IgD-negative memory B cell (primary cell): ENCODE measurements at regions not wholly inside any gene's neighbourhood (a gene's known extent, or its start where the extent isn't known, plus 50 kb on each side); places are given as distances from the start of the nearest gene placed in this dataset.

ENCODE experiments used
- H3K27ac Mint-ChIP-seq, 3 donors: one replicate each; pipeline ENCODE4 v1.8.0; 2020 to 2022; ENCODE audit warnings: mild to moderate bottlenecking in 3 of 3, mixed read lengths in 3 of 3, moderate library complexity in 1 of 3
- H3K27me3 Mint-ChIP-seq: one replicate; pipeline ENCODE4 v1.8.0; 2021; ENCODE audit warnings: mixed read lengths
- H3K36me3 Mint-ChIP-seq: one replicate; pipeline ENCODE4 v1.8.0; 2020; ENCODE audit warnings: mild to moderate bottlenecking, mixed read lengths
- H3K4me1 Mint-ChIP-seq, 3 donors: one replicate each; pipeline ENCODE4 v1.8.0; 2020 to 2022; ENCODE audit warnings: mixed read lengths in 3 of 3, mild to moderate bottlenecking in 1 of 3
- H3K4me3 Mint-ChIP-seq, 4 donors: one replicate each; pipeline ENCODE4 v1.8.0; 2020 to 2022; ENCODE audit warnings: mild to moderate bottlenecking in 4 of 4, mixed read lengths in 4 of 4, moderate library complexity in 3 of 4
- H3K9me3 Mint-ChIP-seq, 3 donors: one replicate each; pipeline ENCODE4 v1.8.0; 2020 to 2021; ENCODE audit warnings: mixed read lengths in 3 of 3, mild to moderate bottlenecking in 1 of 3

DNA sequence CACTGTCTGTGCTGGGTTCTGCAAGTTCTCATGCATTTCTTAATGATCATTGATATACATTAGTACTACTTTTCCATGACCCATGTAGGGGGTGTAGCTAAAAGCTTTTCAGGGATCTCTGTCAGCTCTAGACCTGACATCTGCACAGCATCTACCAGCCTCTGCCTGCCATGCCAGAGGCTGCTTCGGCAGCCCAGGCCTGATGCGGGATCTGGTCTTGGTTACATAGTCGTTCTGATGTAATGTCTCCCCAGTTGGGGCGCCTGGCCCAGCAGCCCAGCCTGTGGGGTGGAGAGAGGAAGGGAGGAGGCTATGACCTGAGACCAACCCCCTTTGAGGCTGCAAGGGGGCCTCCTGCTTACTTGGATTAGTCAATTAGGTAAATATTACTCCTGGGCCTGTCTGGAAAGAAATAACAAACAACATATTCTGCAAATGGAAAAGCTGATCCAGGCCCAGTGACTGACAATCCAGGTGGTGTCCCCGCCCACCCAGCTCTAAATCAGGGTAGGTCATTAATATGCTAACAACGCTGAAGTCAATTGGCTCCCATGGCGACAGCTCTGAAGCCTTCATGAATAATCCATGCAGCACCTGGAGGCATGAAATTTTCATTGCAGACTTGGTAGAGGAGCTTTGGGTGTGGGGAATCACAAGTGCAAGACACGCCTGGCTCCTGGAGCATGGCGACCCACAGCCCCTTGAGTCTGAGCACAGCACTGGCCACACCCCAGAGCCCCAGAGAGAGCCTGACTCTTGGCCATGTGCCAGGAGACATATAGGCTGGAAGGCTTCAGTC, 575.3 kb downstream of the CMPK2 start:
- peaks cover 1 to 16% (median 4%) of the 10 kb centered on the region in 3 donors for H3K9me3 Mint-ChIP-seq

DNA sequence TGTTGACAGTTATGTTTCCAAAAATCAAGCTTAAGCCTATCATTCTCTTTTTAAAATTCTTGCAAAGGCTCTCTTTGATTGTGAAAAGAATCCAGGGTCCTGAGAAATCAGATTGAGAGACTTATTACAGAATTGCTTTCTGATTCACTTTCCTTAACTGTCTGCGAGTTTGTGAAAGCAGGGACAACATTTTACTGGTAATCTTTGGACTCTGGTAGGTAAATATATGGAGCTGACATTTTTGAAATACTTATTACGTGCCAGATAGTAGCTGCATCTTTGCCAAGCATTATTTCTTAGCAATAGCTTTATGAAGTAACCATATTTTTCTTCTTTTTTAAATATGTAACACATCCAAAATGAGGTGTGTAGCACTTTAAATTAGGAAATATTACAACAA, 570.9 kb downstream of the CMPK2 start:
- H3K4me3 Mint-ChIP-seq, result peak overlapping the region in 1 of 4 donors; percentile 17

More for the DNA sequence above, 575.3 kb downstream of the CMPK2 start:
- H3K27me3 Mint-ChIP-seq, result no peaks in the 10 kb centered on the region
- no peaks in the 10 kb centered on the region for H3K36me3 Mint-ChIP-seq
- peak overlapping the region in 1 of 3 donors; percentile 10 for H3K27ac Mint-ChIP-seq
- no peak overlapping the region for H3K4me3 Mint-ChIP-seq
- H3K4me1 Mint-ChIP-seq, result peaks cover 0 to 4% (median 0%) of the 10 kb centered on the region in 3 donors

GRCh38 chr2:6297238-6297637, 568.5 kb downstream of the CMPK2 start:
- H3K9me3 Mint-ChIP-seq, result peaks cover 0 to 11% (median 3%) of the 10 kb centered on the region in 3 donors
- no peaks in the 10 kb centered on the region for H3K27me3 Mint-ChIP-seq
- no peak overlapping the region for H3K4me3 Mint-ChIP-seq
- no peak overlapping the region for H3K27ac Mint-ChIP-seq
- peaks cover 3 to 9% (median 4%) of the 10 kb centered on the region in 3 donors for H3K4me1 Mint-ChIP-seq
- peaks cover under 1% of the 10 kb centered on the region for H3K36me3 Mint-ChIP-seq

More for the DNA sequence above, 570.9 kb downstream of the CMPK2 start:
- Mint-ChIP-seq H3K36me3 (no peaks in the 10 kb centered on the region), H3K27ac (no peak overlapping the region), H3K9me3 (peaks cover 2 to 16% (median 3%) of the 10 kb centered on the region in 3 donors), H3K4me1 (peaks cover 3 to 9% (median 4%) of the 10 kb centered on the region in 3 donors), H3K27me3 (no peaks in the 10 kb centered on the region)

DNA sequence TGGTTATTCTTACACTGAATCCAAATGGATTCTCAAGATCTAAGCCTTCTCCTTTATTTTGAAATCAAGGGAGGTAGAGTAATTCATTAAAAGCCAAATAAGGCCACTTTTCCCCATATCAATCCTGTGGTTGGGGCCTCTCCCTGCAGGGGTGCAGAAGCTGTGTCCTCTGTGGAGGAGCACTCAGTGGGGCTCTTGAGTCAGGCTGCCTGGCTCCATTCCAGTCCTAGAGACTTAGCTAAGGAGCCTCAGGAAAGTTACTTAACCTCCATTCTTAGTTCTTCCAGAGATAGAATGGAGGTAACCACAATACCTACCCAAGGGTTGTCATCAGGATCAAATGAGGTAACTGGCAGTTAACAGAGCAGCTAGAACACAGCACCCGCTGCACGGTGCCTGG, 564.3 kb downstream of the CMPK2 start:
- Mint-ChIP-seq H3K27me3 (no peaks in the 10 kb centered on the region), H3K4me3 (no peak overlapping the region), H3K27ac (no peak overlapping the region), H3K36me3 (peaks cover 2% of the 10 kb centered on the region), H3K9me3 (peaks cover 0 to 1% (median 0%) of the 10 kb centered on the region in 3 donors), H3K4me1 (peaks cover 3 to 4% (median 3%) of the 10 kb centered on the region in 3 donors)

DNA sequence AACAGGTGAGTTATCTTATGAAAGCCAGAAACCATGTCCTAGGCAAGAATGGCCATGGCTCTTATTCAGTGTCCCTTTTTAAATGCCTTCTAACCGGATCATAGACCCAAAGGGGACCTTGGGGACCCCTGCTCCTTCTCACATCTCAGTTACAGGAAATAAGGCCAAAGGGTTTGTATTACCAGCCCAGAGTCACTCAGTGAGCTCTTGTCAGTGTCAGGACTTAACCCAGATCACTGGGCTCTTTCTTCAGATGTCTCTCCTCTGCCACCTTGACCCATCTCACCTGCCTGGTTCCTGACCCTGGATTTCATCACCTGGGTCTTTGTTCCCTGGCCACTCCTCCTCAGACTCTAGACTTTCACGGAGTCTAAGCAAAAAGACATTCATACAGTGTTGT, 556.7 kb downstream of the CMPK2 start:
- no peaks in the 10 kb centered on the region for H3K27me3 Mint-ChIP-seq
- H3K27ac Mint-ChIP-seq, result no peak overlapping the region
- H3K9me3 Mint-ChIP-seq, result peaks cover 0 to 4% (median 0%) of the 10 kb centered on the region in 3 donors
- H3K36me3 Mint-ChIP-seq, result no peaks in the 10 kb centered on the region
- H3K4me3 Mint-ChIP-seq, result no peak overlapping the region
- peaks cover 5 to 12% (median 12%) of the 10 kb centered on the region in 3 donors for H3K4me1 Mint-ChIP-seq

- H3K4me1 Mint-ChIP-seq, result peaks cover 5 to 15% (median 12%) of the 10 kb centered on the region in 3 donors
- no peak overlapping the region for H3K27ac Mint-ChIP-seq
- no peaks in the 10 kb centered on the region for H3K27me3 Mint-ChIP-seq
- peaks cover 0 to 4% (median 0%) of the 10 kb centered on the region in 3 donors for H3K9me3 Mint-ChIP-seq
- H3K4me3 Mint-ChIP-seq, result peak overlapping the region in 3 of 4 donors; percentile 18 to 68 (median 59)
- H3K36me3 Mint-ChIP-seq, result no peaks in the 10 kb centered on the region
Observed at GRCh38 chr2:6309415-6310255, 556.1 kb downstream of the CMPK2 start.

DNA sequence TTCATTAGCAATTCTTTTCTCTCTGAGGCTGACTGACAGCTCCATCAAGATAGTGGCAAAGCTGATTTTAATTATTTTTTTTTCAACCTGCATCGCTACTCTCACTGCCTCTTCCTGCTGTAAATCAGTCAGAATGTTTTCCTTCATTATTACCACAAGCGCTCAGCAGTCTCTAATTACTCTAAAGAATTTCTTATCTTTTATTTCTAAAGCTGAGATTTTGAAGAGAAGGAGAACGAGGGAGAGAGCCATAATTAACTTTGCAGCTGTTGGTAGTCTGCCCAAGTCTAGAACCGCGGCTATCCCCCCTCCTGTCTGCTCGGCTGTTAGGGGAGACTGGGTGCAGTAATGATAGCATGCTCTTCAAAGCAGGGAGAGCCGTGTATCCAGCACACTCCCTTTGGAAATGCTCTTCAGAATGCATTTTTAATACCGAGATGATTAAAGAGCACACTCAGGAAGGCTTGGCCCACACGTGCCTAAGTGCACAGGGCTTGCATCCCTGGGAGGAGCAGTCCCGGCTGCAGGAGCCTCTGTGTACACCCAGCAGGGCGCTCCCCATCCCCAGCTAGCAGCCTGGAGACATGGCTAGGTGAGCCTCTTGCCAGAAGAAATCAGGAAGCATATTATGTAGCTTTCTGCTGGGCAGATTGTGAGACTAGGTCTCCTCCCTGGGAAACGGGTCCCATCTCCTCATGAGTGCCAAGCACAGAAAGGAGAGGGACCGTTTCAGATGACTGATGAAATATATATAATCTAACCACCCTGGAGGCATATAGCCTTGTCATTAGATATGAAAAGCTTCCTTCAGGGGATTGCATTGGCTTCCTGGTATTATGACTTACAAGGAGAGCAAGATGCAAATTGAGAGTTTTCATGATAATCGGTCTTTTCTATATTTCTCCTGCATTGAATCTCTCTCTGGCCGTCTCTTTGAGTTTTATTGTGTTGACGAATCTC, 555.2 kb downstream of the CMPK2 start:
- Mint-ChIP-seq H3K4me3 (peak overlapping the region in 1 of 4 donors; percentile 68), H3K9me3 (peaks cover 0 to 4% (median 0%) of the 10 kb centered on the region in 3 donors), H3K4me1 (peaks cover 5 to 15% (median 12%) of the 10 kb centered on the region in 3 donors), H3K27me3 (no peaks in the 10 kb centered on the region), H3K36me3 (no peaks in the 10 kb centered on the region), H3K27ac (no peak overlapping the region)

GRCh38 chr2:6312367-6312766, 553.3 kb downstream of the CMPK2 start:
- Mint-ChIP-seq H3K36me3 (no peaks in the 10 kb centered on the region), H3K4me1 (peaks cover 5 to 15% (median 12%) of the 10 kb centered on the region in 3 donors), H3K27me3 (no peaks in the 10 kb centered on the region), H3K4me3 (no peak overlapping the region), H3K27ac (no peak overlapping the region), H3K9me3 (peaks cover 0 to 4% (median 0%) of the 10 kb centered on the region in 3 donors)

GRCh38 chr2:6314218-6314960, 551.3 kb downstream of the CMPK2 start:
- no peak overlapping the region for H3K4me3 Mint-ChIP-seq
- H3K27me3 Mint-ChIP-seq, result no peaks in the 10 kb centered on the region
- H3K9me3 Mint-ChIP-seq, result peaks cover 0 to 4% (median 1%) of the 10 kb centered on the region in 3 donors
- peaks cover 5 to 11% (median 8%) of the 10 kb centered on the region in 3 donors for H3K4me1 Mint-ChIP-seq
- no peaks in the 10 kb centered on the region for H3K36me3 Mint-ChIP-seq
- no peak overlapping the region for H3K27ac Mint-ChIP-seq

GRCh38 chr2:6325616-6326015, 540.1 kb downstream of the CMPK2 start:
- no peaks in the 10 kb centered on the region for H3K27me3 Mint-ChIP-seq
- no peak overlapping the region for H3K4me3 Mint-ChIP-seq
- no peak overlapping the region for H3K27ac Mint-ChIP-seq
- H3K36me3 Mint-ChIP-seq, result no peaks in the 10 kb centered on the region
- no peaks in the 10 kb centered on the region for H3K4me1 Mint-ChIP-seq
- peaks cover 0 to 20% (median 12%) of the 10 kb centered on the region in 3 donors for H3K9me3 Mint-ChIP-seq

DNA sequence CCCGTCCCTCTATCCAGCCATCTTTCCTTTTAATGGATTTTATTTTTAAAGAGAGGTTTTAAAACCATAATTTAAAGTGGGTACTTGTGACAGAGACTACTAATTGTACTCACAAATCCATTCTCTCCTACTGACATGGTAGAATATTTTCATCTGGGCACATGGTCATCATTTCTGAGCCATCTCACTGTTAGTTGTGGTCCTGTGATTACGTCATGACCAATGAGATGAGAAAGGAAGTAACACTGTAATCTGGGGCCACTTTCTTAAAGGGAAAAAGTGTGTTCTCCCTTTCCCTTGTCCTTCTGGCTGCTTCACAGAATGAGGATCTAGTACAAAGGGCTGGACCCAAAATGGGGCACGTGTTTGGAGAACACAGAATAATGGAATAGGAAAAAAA, 538.7 kb downstream of the CMPK2 start:
- H3K4me1 Mint-ChIP-seq, result no peaks in the 10 kb centered on the region
- H3K27ac Mint-ChIP-seq, result no peak overlapping the region
- peaks cover 0 to 14% (median 13%) of the 10 kb centered on the region in 3 donors for H3K9me3 Mint-ChIP-seq
- no peaks in the 10 kb centered on the region for H3K27me3 Mint-ChIP-seq
- H3K36me3 Mint-ChIP-seq, result no peaks in the 10 kb centered on the region
- no peak overlapping the region for H3K4me3 Mint-ChIP-seq

GRCh38 chr2:6336752-6337471, 528.8 kb downstream of the CMPK2 start:
- H3K4me1 Mint-ChIP-seq, result peaks cover 0 to 2% (median 0%) of the 10 kb centered on the region in 3 donors
- H3K9me3 Mint-ChIP-seq, result peaks cover 0 to 3% (median 0%) of the 10 kb centered on the region in 3 donors
- no peak overlapping the region for H3K27ac Mint-ChIP-seq
- no peak overlapping the region for H3K4me3 Mint-ChIP-seq
- H3K36me3 Mint-ChIP-seq, result peaks cover 1% of the 10 kb centered on the region
- no peaks in the 10 kb centered on the region for H3K27me3 Mint-ChIP-seq

GRCh38 chr2:6337472-6337820, 528.3 kb downstream of the CMPK2 start:
- Mint-ChIP-seq H3K36me3 (peaks cover 1% of the 10 kb centered on the region), H3K4me1 (peaks cover 4 to 6% (median 4%) of the 10 kb centered on the region in 3 donors), H3K27me3 (no peaks in the 10 kb centered on the region), H3K9me3 (no peaks in the 10 kb centered on the region), H3K4me3 (no peak overlapping the region), H3K27ac (no peak overlapping the region)
